ENCODE measurements at regions not wholly inside any gene's neighbourhood (a gene's known extent, or its start where the extent isn't known, plus 50 kb on each side); places are given as distances from the start of the nearest gene placed in this dataset.
"Not testable (repeated sequence)": the region's sequence is repeated elsewhere in the genome, so short reads cannot be mapped to it uniquely, and the experiment has no call there.

- Histone ChIP-seq H3K9me3 (ENCODE audit: insufficient read depth, low read length) (no peaks in the 10 kb centered on the region), H3K4me3 (ENCODE audit: insufficient read depth, low read length, poor library complexity, severe bottlenecking) (no peak overlapping the region), H3K79me2 (ENCODE audit: insufficient read depth, low read length) (no peaks in the 10 kb centered on the region), H3K9me2 (replicated peaks; ENCODE audit: insufficient read depth, low read length) (no peaks in the 10 kb centered on the region), H2AFZ (ENCODE audit: low read depth, low read length, severe bottlenecking) (no peak overlapping the region), H3K9ac (ENCODE audit: low read length) (no peak overlapping the region), H3K4me2 (ENCODE audit: low read depth, low read length, poor library complexity, severe bottlenecking) (no peak overlapping the region), H4K20me1 (ENCODE audit: low read depth, low read length) (no peaks in the 10 kb centered on the region), H3K36me3 (ENCODE audit: low read length) (no peaks in the 10 kb centered on the region), H3F3A (ENCODE audit: insufficient read depth) (no peaks in the 10 kb centered on the region), H3K27me3 (ENCODE audit: low read length) (no peaks in the 10 kb centered on the region), H3K27ac (ENCODE audit: low read depth, low read length) (no peak overlapping the region)
- TF ChIP-seq CTCF (IDR thresholded peaks at IDR 0.05; ENCODE audit: insufficient read depth, low read length, poor library complexity, severe bottlenecking) (no peak), EZH2phosphoT487 (conservative IDR thresholded peaks at IDR 0.05; ENCODE audit: low read length) (no peak)
Measured at GRCh38 chr10:53508197-53508596, 735.6 kb upstream of the MBL2 start.

DNA sequence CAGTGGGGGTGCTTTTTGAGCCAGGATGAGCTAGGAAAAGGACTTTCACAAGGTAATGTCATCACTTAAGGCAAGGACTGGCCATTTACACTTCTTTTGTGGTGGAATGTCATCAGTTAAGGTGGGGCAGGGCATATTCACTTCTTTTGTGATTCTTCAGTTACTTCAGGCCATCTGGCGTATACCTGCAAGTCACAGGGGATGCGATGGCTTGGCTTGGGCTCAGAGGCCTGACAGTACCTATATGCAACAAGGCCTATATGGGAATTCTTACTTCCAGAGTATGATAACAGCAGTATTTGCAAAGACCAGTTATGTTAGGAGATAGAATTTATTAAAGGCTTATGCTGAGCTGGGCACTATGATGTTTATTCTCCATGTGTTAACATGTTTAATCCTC, 731.9 kb upstream of the MBL2 start:
- not testable (repeated sequence) for H4K20me1 ChIP-seq (ENCODE audit: low read depth, low read length); H3K9ac ChIP-seq (ENCODE audit: low read length); H3K79me2 ChIP-seq (ENCODE audit: insufficient read depth, low read length); H3K9me2 ChIP-seq (replicated peaks; ENCODE audit: insufficient read depth, low read length); H3F3A ChIP-seq (ENCODE audit: insufficient read depth); H3K4me2 ChIP-seq (ENCODE audit: low read depth, low read length, poor library complexity, severe bottlenecking); H3K27ac ChIP-seq (ENCODE audit: low read depth, low read length); H3K4me3 ChIP-seq (ENCODE audit: insufficient read depth, low read length, poor library complexity, severe bottlenecking); H2AFZ ChIP-seq (ENCODE audit: low read depth, low read length, severe bottlenecking); H3K9me3 ChIP-seq (ENCODE audit: insufficient read depth, low read length); H3K27me3 ChIP-seq (ENCODE audit: low read length); H3K36me3 ChIP-seq (ENCODE audit: low read length)

- H3K27ac ChIP-seq (ENCODE audit: low read depth, low read length), result no peak overlapping the region
Measured at GRCh38 chr10:53491774-53492173, 719.2 kb upstream of the MBL2 start.

GRCh38 chr10:53490553-53490952, 718.0 kb upstream of the MBL2 start:
- Histone ChIP-seq H3F3A (ENCODE audit: insufficient read depth) (no peaks in the 10 kb centered on the region), H4K20me1 (ENCODE audit: low read depth, low read length) (no peaks in the 10 kb centered on the region), H3K9me2 (replicated peaks; ENCODE audit: insufficient read depth, low read length) (no peaks in the 10 kb centered on the region), H3K36me3 (ENCODE audit: low read length) (no peaks in the 10 kb centered on the region), H3K4me2 (ENCODE audit: low read depth, low read length, poor library complexity, severe bottlenecking) (no peak overlapping the region), H3K79me2 (ENCODE audit: insufficient read depth, low read length) (no peaks in the 10 kb centered on the region), H3K9ac (ENCODE audit: low read length) (no peak overlapping the region), H3K27ac (ENCODE audit: low read depth, low read length) (no peak overlapping the region), H2AFZ (ENCODE audit: low read depth, low read length, severe bottlenecking) (no peak overlapping the region), H3K27me3 (ENCODE audit: low read length) (no peaks in the 10 kb centered on the region), H3K4me3 (ENCODE audit: insufficient read depth, low read length, poor library complexity, severe bottlenecking) (no peak overlapping the region), H3K9me3 (ENCODE audit: insufficient read depth, low read length) (no peaks in the 10 kb centered on the region)
- TF ChIP-seq CTCF (IDR thresholded peaks at IDR 0.05; ENCODE audit: insufficient read depth, low read length, poor library complexity, severe bottlenecking) (no peak), EZH2phosphoT487 (conservative IDR thresholded peaks at IDR 0.05; ENCODE audit: low read length) (no peak)

More at GRCh38 chr10:53491774-53492173, 719.2 kb upstream of the MBL2 start:
- H3K4me3 ChIP-seq (ENCODE audit: insufficient read depth, low read length, poor library complexity, severe bottlenecking), result no peak overlapping the region
- no peaks in the 10 kb centered on the region for H3F3A ChIP-seq (ENCODE audit: insufficient read depth)
- H3K27me3 ChIP-seq (ENCODE audit: low read length), result no peaks in the 10 kb centered on the region
- H3K9me3 ChIP-seq (ENCODE audit: insufficient read depth, low read length), result no peaks in the 10 kb centered on the region
- no peaks in the 10 kb centered on the region for H3K9me2 ChIP-seq (replicated peaks; ENCODE audit: insufficient read depth, low read length)
- no peaks in the 10 kb centered on the region for H4K20me1 ChIP-seq (ENCODE audit: low read depth, low read length)
- no peak overlapping the region for H3K4me2 ChIP-seq (ENCODE audit: low read depth, low read length, poor library complexity, severe bottlenecking)
- H3K79me2 ChIP-seq (ENCODE audit: insufficient read depth, low read length), result no peaks in the 10 kb centered on the region
- TF ChIP-seq EZH2phosphoT487 (conservative IDR thresholded peaks at IDR 0.05; ENCODE audit: low read length), result no peak
- no peak for TF ChIP-seq CTCF (IDR thresholded peaks at IDR 0.05; ENCODE audit: insufficient read depth, low read length, poor library complexity, severe bottlenecking)
- H3K9ac ChIP-seq (ENCODE audit: low read length), result no peak overlapping the region
- no peak overlapping the region for H2AFZ ChIP-seq (ENCODE audit: low read depth, low read length, severe bottlenecking)
- H3K36me3 ChIP-seq (ENCODE audit: low read length), result no peaks in the 10 kb centered on the region

Data from SU-DHL-6 (cell line).